ENCODE measurements at regions not wholly inside any gene's neighbourhood (a gene's known extent, or its start where the extent isn't known, plus 50 kb on each side); places are given as distances from the start of the nearest gene placed in this dataset.
"Not testable (repeated sequence)": the region's sequence is repeated elsewhere in the genome, so short reads cannot be mapped to it uniquely, and the experiment has no call there.

GRCh38 chr5:10015681-10016080, 234.0 kb downstream of the ATPSCKMT start:
- not testable (repeated sequence) for TF ChIP-seq CTCF (IDR thresholded peaks at IDR 0.05; ENCODE audit: poor library complexity); EZH2 (IDR thresholded peaks at IDR 0.05; ENCODE audit: borderline replicate concordance); EZH2phosphoT487 (IDR thresholded peaks at IDR 0.05; ENCODE audit: low read depth, severe bottlenecking, unreplicated experiment)

Data from hepatocyte (in vitro differentiated cells).